DND-41 (cell line): ENCODE measurements at regions not wholly inside any gene's neighbourhood (a gene's known extent, or its start where the extent isn't known, plus 50 kb on each side); places are given as distances from the start of the nearest gene placed in this dataset.

Source experiments
- ATAC-seq: fragments of 200-7000 bp; cut with Tn5 transposase; 3 replicates; pipeline ENCODE4 v1.9.1; 2021; ENCODE audit warnings: low read depth; ENCODE audit not compliant: insufficient read depth
- DNase-seq: peaks from one replicate; pipeline ENCODE4 v3.0.0-alpha.2; 2020
- H2AFZ ChIP-seq: 2 replicates; pipeline ENCODE4 v1.6.0; 2012; ENCODE audit warnings: low read depth, low read length
- H3K27ac ChIP-seq: 2 replicates; pipeline ENCODE4 v1.5.1; 2012; ENCODE audit warnings: low read length, inconsistent platforms
- H3K27me3 ChIP-seq: fragments of 200-600 bp; sonication (generic); 2 replicates; pipeline ENCODE4 v1.6.0; 2012; ENCODE audit warnings: low read length, mild to moderate bottlenecking, inconsistent platforms; ENCODE audit not compliant: insufficient read depth, poor library complexity
- H3K36me3 ChIP-seq: 2 replicates; pipeline ENCODE4 v1.5.1; 2012; ENCODE audit warnings: low read length, inconsistent platforms; ENCODE audit not compliant: insufficient read depth
- H3K4me1 ChIP-seq: 2 replicates; pipeline ENCODE4 v1.5.1; 2012; ENCODE audit warnings: mild to moderate bottlenecking, low read length; ENCODE audit not compliant: insufficient read depth
- H3K4me2 ChIP-seq: 2 replicates; pipeline ENCODE4 v1.6.0; 2012; ENCODE audit warnings: mild to moderate bottlenecking, moderate library complexity, low read length, inconsistent platforms; ENCODE audit not compliant: insufficient read depth
- H3K4me3 ChIP-seq, 2 experiments: fragments of 200-600 bp in 1 of 2; shearing (Covaris generic) in 1 of 2; 2 replicates each; pipeline ENCODE4 v1.5.1; 2012 to 2016; ENCODE audit warnings: inconsistent platforms in 2 of 2, low read length in 2 of 2, mild to moderate bottlenecking in 2 of 2, low read depth in 1 of 2, moderate library complexity in 1 of 2
- H3K79me2 ChIP-seq: 2 replicates; pipeline ENCODE4 v1.6.0; 2012; ENCODE audit warnings: low read length, inconsistent platforms; ENCODE audit not compliant: insufficient read depth
- H3K9ac ChIP-seq: 2 replicates; pipeline ENCODE4 v1.6.0; 2012; ENCODE audit warnings: low read depth, mild to moderate bottlenecking, inconsistent platforms, low read length, moderate library complexity
- H3K9me3 ChIP-seq: 2 replicates; pipeline ENCODE4 v1.5.1; 2012; ENCODE audit warnings: low read length, moderate library complexity, mild to moderate bottlenecking, inconsistent platforms; ENCODE audit not compliant: insufficient read depth, severe bottlenecking
- H4K20me1 ChIP-seq: 2 replicates; pipeline ENCODE4 v1.6.0; 2012; ENCODE audit warnings: low read length; ENCODE audit not compliant: insufficient read depth
- CTCF ChIP-seq: IDR thresholded peaks from 2 replicates; pipeline ENCODE4 v1.5.1; 2012; ENCODE audit warnings: borderline replicate concordance, low read length, moderate library complexity, mild to moderate bottlenecking; ENCODE audit not compliant: poor library complexity, severe bottlenecking; ENCODE audit errors: extremely low read depth
- EZH2 ChIP-seq: IDR thresholded peaks from 3 replicates; pipeline ENCODE4 v1.6.1; 2012; ENCODE audit warnings: borderline replicate concordance, low read depth, mild to moderate bottlenecking, moderate library complexity, low read length, inconsistent platforms; ENCODE audit not compliant: severe bottlenecking

DNA sequence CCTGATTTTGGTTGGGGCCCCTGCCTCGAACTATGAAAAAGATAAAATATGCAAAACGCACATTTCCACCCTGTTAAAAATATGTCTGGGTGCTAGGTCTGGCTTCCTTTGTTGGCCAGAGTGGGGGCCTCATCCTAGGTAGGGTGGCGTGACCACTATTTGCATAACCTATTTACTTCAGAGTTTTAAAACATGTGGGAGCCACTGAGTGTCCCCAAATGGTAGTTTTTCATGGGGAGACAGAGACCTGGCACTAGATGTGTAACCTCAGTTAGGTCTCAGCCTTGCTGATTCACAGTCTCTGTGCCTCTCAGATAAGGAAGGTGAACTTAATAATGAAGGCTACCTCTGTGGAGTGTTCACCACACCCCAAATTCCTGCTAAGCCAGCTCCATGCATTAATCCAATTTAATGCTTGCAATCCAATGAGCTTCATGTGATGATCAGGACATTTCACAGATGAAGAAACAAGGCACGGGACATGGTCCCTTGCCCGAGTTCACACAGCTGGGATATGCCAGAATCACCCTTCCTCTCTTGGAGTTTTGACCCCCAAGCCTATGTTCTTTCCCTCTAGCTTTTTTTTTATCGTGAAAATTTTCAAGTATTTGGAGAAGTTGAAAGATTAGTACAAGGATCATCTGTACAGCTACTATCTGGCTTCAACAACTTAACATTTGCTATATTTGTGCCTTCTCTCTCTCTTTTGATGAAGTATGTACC lies 103.4 kb downstream of the IRF8 start:
- Histone ChIP-seq H3K36me3 (no peaks in the 10 kb centered on the region), H3K27me3 (peaks cover 18% of the 10 kb centered on the region), H2AFZ (no peak overlapping the region), H3K9ac (no peak overlapping the region), H3K27ac (no peak overlapping the region), H4K20me1 (no peaks in the 10 kb centered on the region), H3K4me3 (no peak overlapping the region), H3K79me2 (no peaks in the 10 kb centered on the region), H3K4me1 (no peaks in the 10 kb centered on the region), H3K4me2 (no peak overlapping the region), H3K9me3 (no peaks in the 10 kb centered on the region)
- no peak for ATAC-seq
- TF ChIP-seq CTCF (no peak), EZH2 (no peak)
- no peak for DNase-seq

DNA sequence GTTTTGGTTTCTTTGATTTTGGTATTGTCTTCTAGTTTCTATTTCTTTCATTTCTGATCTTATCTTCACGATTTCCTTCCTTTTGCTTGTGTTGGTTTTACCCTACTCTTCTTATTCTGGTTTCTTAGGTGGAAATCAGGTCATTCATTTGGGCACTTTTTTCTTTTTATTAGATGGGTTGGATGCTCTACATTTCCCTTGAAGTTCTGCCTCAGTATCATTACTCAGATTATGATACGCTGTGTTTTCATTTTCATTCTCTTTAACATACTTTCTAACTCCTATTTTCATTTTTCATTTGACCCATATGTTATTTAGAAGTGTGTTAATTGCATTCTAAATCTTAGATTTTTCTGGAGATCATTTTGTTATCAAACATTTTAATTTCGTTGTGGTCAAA lies 108.6 kb downstream of the IRF8 start:
- Histone ChIP-seq H2AFZ (no peak overlapping the region), H3K9ac (no peak overlapping the region), H3K4me1 (no peaks in the 10 kb centered on the region), H3K36me3 (no peaks in the 10 kb centered on the region), H3K9me3 (no peaks in the 10 kb centered on the region), H3K27me3 (peaks cover 8% of the 10 kb centered on the region), H3K79me2 (no peaks in the 10 kb centered on the region), H3K4me2 (no peak overlapping the region), H3K4me3 (no peak overlapping the region), H3K27ac (no peak overlapping the region), H4K20me1 (no peaks in the 10 kb centered on the region)
- DNase-seq (no peak), ATAC-seq (no peak)
- TF ChIP-seq CTCF (no peak), EZH2 (no peak)

DNA sequence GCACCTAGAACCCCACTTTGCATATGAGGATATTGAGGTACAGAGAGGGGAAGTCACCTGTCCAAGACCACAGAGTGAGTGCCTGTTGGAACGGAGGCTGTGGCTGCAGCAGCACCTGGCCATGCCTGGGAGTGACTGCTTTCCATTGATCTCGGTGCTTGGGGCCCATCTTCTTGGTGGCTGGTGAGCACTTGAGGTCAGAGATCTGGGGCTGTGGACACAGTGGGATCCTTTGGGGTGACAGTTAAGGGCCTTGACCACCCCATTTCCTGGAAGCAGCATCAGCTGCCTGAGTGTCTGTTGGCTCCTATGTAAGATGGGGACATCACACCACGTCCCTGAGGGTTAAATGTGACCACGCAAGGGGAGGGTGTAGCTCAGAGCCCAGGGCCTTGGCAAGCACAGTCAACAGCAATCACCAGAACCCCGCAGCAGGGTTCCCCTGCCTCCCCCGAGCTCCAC lies 111.7 kb downstream of the IRF8 start:
- no peak overlapping the region for H3K4me3 ChIP-seq
- no peaks in the 10 kb centered on the region for H3K4me1 ChIP-seq
- H4K20me1 ChIP-seq, result no peaks in the 10 kb centered on the region
- DNase-seq (no peak), ATAC-seq (no peak)
- H3K9ac ChIP-seq, result no peak overlapping the region
- no peaks in the 10 kb centered on the region for H3K36me3 ChIP-seq
- H3K4me2 ChIP-seq, result no peak overlapping the region
- no peaks in the 10 kb centered on the region for H3K27me3 ChIP-seq
- no peak for TF ChIP-seq CTCF
- no peak for TF ChIP-seq EZH2
- no peak overlapping the region for H3K27ac ChIP-seq
- no peaks in the 10 kb centered on the region for H3K79me2 ChIP-seq
- H3K9me3 ChIP-seq, result no peaks in the 10 kb centered on the region
- H2AFZ ChIP-seq, result no peak overlapping the region
